GM23338 (cell line): ENCODE measurements at regions not wholly inside any gene's neighbourhood (a gene's known extent, or its start where the extent isn't known, plus 50 kb on each side); places are given as distances from the start of the nearest gene placed in this dataset.

ENCODE experiments used
- ATAC-seq: fragments of 200-7000 bp; cut with Tn5 transposase; 3 replicates; pipeline ENCODE4 v1.9.1; 2020
- DNase-seq: peaks from one replicate; pipeline ENCODE4 v3.0.0-alpha.2; 2015; ENCODE audit warnings: low spot score
- H2AFZ ChIP-seq: fragments of 200-600 bp; sonication (generic); 2 replicates; pipeline ENCODE4 v1.8.0; 2016; ENCODE audit warnings: antibody characterized with exemption, mild to moderate bottlenecking, moderate library complexity
- H3F3A ChIP-seq: fragments of 200-600 bp; sonication (generic); replicated peaks from 2 replicates; pipeline ENCODE4 v1.8.0; 2017; ENCODE audit warnings: antibody characterized with exemption, mixed run types, low read depth
- H3K27ac ChIP-seq: fragments of 200-600 bp; sonication (generic); 2 replicates; pipeline ENCODE4 v1.6.1; 2016; ENCODE audit warnings: low read depth
- H3K27me3 ChIP-seq: fragments of 200-600 bp; sonication (generic); 2 replicates; pipeline ENCODE4 v1.8.0; 2016; ENCODE audit warnings: mild to moderate bottlenecking, mixed run types, moderate library complexity; ENCODE audit not compliant: insufficient read depth
- H3K36me3 ChIP-seq: fragments of 200-600 bp; sonication (generic); 2 replicates; pipeline ENCODE4 v1.8.0; 2016; ENCODE audit warnings: mild to moderate bottlenecking; ENCODE audit not compliant: insufficient read depth
- H3K4me1 ChIP-seq: fragments of 200-600 bp; sonication (generic); 2 replicates; pipeline ENCODE4 v1.8.0; 2016; ENCODE audit warnings: mild to moderate bottlenecking, moderate library complexity; ENCODE audit not compliant: insufficient read depth
- H3K4me2 ChIP-seq: fragments of 200-600 bp; sonication (generic); 2 replicates; pipeline ENCODE4 v1.7.1; 2017; ENCODE audit warnings: mixed run types
- H3K4me3 ChIP-seq: fragments of 200-600 bp; sonication (generic); 2 replicates; pipeline ENCODE4 v1.6.1; 2016; ENCODE audit warnings: mixed run types
- H3K79me2 ChIP-seq: fragments of 200-600 bp; sonication (generic); replicated peaks from 2 replicates; pipeline ENCODE4 v1.8.0; 2017; ENCODE audit warnings: mild to moderate bottlenecking; ENCODE audit not compliant: insufficient read depth
- H3K9me2 ChIP-seq: fragments of 200-600 bp; sonication (generic); 2 replicates; pipeline ENCODE4 v1.8.0; 2017; ENCODE audit not compliant: insufficient read depth
- H4K20me1 ChIP-seq: fragments of 200-600 bp; sonication (generic); replicated peaks from 2 replicates; pipeline ENCODE4 v1.8.0; 2017; ENCODE audit warnings: mild to moderate bottlenecking; ENCODE audit not compliant: insufficient read depth
- H3K27ac Mint-ChIP-seq: 2 replicates; pipeline ENCODE4 v1.8.0; 2020; ENCODE audit warnings: inconsistent platforms, mild to moderate bottlenecking, moderate library complexity, mixed read lengths
- H3K27me3 Mint-ChIP-seq: 3 replicates; pipeline ENCODE4 v1.8.0; 2022; ENCODE audit warnings: low read depth, mild to moderate bottlenecking, moderate library complexity, mixed read lengths, inconsistent platforms; ENCODE audit not compliant: insufficient read depth, poor library complexity
- H3K36me3 Mint-ChIP-seq: 3 replicates; pipeline ENCODE4 v1.8.0; 2021; ENCODE audit warnings: low read depth, mild to moderate bottlenecking, inconsistent platforms, moderate library complexity, mixed read lengths
- H3K4me1 Mint-ChIP-seq: 3 replicates; pipeline ENCODE4 v1.8.0; 2020; ENCODE audit warnings: mild to moderate bottlenecking, inconsistent platforms, mixed read lengths
- H3K4me3 Mint-ChIP-seq: 3 replicates; pipeline ENCODE4 v1.8.0; 2021; ENCODE audit warnings: moderate library complexity, mild to moderate bottlenecking, inconsistent platforms, mixed read lengths
- H3K9me3 Mint-ChIP-seq: 3 replicates; pipeline ENCODE4 v1.8.0; 2020; ENCODE audit warnings: moderate library complexity, mild to moderate bottlenecking, inconsistent platforms, mixed read lengths
- CREB1 ChIP-seq: fragments of 250-450 bp; sonication (Bioruptor Pico); IDR thresholded peaks from 2 replicates; pipeline ENCODE4 v1.5.0; 2020; ENCODE audit warnings: low read depth, mild to moderate bottlenecking, moderate library complexity
- EZH2 ChIP-seq: fragments of 200-600 bp; sonication (generic); IDR thresholded peaks from one replicate; pipeline ENCODE4 v1.8.0; 2017; ENCODE audit warnings: antibody characterized with exemption, mild to moderate bottlenecking, low read depth; ENCODE audit not compliant: unreplicated experiment
- EZH2phosphoT487 ChIP-seq: fragments of 200-600 bp; sonication (generic); IDR thresholded peaks from one replicate; pipeline ENCODE4 v1.8.1; 2018; ENCODE audit warnings: antibody characterized with exemption; ENCODE audit not compliant: unreplicated experiment
- JUNB ChIP-seq: IDR thresholded peaks from one replicate; pipeline ENCODE4 v1.6.1; 2016; ENCODE audit warnings: antibody characterized with exemption; ENCODE audit not compliant: unreplicated experiment
- NANOG ChIP-seq: IDR thresholded peaks from 2 replicates; pipeline ENCODE4 v1.6.1; 2016; ENCODE audit warnings: antibody characterized with exemption, borderline replicate concordance
- POLR2AphosphoS5 ChIP-seq: IDR thresholded peaks from 2 replicates; pipeline ENCODE4 v1.6.1; 2016; ENCODE audit warnings: antibody characterized with exemption, low read depth
- STAT1 ChIP-seq: IDR thresholded peaks from one replicate; pipeline ENCODE4 v1.6.1; 2016; ENCODE audit warnings: antibody characterized with exemption; ENCODE audit not compliant: unreplicated experiment
- ZNF114 ChIP-seq: fragments of 250-450 bp; sonication (Bioruptor Pico); IDR thresholded peaks from 2 replicates; pipeline ENCODE4 v1.5.0; 2020; ENCODE audit warnings: mild to moderate bottlenecking, moderate library complexity
- ZNF331 ChIP-seq: fragments of 250-450 bp; sonication (Bioruptor Pico); IDR thresholded peaks from 2 replicates; pipeline ENCODE4 v1.5.0; 2020; ENCODE audit warnings: low read depth, mild to moderate bottlenecking, moderate library complexity
- TF ChIP-seq, protein P1 (sequence below): fragments of 250-450 bp; sonication (Bioruptor Pico); IDR thresholded peaks from 2 replicates; pipeline ENCODE4 v1.5.0; 2020; ENCODE audit warnings: mild to moderate bottlenecking, moderate library complexity
- TF ChIP-seq, protein P2 (sequence below): IDR thresholded peaks from 2 replicates; pipeline ENCODE4 v1.6.1; 2016; ENCODE audit warnings: antibody characterized with exemption
- TF ChIP-seq, protein P3 (sequence below): IDR thresholded peaks from one replicate; pipeline ENCODE4 v1.6.1; 2018; ENCODE audit warnings: antibody characterized with exemption; ENCODE audit not compliant: unreplicated experiment
- TF ChIP-seq, protein P4 (sequence below), 2 experiments: fragments of 200-600 bp in 1 of 2; sonication (generic) in 1 of 2; conservative IDR thresholded peaks; 2 replicates each; pipeline versions ENCODE4 v1.5.1 to v1.6.1; 2016 to 2017; ENCODE audit warnings: antibody characterized with exemption in 2 of 2, low read depth in 2 of 2, mild to moderate bottlenecking in 2 of 2, moderate library complexity in 1 of 2

DNA sequence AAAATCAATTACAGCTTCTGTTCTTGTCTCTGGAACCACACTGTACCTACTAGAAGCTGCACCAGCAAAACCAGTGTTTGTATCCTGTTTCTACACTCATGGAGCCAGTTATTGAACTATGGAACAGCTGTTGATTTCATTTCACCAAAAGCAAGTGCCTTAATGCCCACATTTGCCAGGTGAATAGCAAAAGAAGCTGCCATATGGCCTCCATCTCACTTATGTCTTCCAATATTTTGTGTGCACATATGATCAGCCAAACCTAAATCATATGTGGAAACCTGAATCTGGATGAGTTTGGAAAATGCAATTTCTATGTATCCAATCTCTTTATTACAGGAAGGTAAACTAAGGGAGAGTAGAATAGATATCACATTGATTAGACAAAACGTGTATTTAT is 415.8 kb upstream of the GRID2 start:
- no peaks in the 10 kb centered on the region for H3K79me2 ChIP-seq
- no peak for ATAC-seq
- no peaks in the 10 kb centered on the region for H3K36me3 ChIP-seq
- H3K4me3 ChIP-seq, result no peak overlapping the region
- Mint-ChIP-seq H3K27ac (no peak overlapping the region), H3K36me3 (no peaks in the 10 kb centered on the region), H3K9me3 (no peaks in the 10 kb centered on the region), H3K4me3 (no peak overlapping the region), H3K27me3 (peaks cover 2% of the 10 kb centered on the region), H3K4me1 (no peaks in the 10 kb centered on the region)
- H4K20me1 ChIP-seq, result no peaks in the 10 kb centered on the region
- H3K9me2 ChIP-seq, result peaks cover 8% of the 10 kb centered on the region; the same call in 1 of the 2 replicates
- H3K4me1 ChIP-seq, result no peaks in the 10 kb centered on the region
- no peak overlapping the region for H3K4me2 ChIP-seq
- H2AFZ ChIP-seq, result no peak overlapping the region
- H3K27ac ChIP-seq, result no peak overlapping the region
- TF ChIP-seq, protein P1, sequence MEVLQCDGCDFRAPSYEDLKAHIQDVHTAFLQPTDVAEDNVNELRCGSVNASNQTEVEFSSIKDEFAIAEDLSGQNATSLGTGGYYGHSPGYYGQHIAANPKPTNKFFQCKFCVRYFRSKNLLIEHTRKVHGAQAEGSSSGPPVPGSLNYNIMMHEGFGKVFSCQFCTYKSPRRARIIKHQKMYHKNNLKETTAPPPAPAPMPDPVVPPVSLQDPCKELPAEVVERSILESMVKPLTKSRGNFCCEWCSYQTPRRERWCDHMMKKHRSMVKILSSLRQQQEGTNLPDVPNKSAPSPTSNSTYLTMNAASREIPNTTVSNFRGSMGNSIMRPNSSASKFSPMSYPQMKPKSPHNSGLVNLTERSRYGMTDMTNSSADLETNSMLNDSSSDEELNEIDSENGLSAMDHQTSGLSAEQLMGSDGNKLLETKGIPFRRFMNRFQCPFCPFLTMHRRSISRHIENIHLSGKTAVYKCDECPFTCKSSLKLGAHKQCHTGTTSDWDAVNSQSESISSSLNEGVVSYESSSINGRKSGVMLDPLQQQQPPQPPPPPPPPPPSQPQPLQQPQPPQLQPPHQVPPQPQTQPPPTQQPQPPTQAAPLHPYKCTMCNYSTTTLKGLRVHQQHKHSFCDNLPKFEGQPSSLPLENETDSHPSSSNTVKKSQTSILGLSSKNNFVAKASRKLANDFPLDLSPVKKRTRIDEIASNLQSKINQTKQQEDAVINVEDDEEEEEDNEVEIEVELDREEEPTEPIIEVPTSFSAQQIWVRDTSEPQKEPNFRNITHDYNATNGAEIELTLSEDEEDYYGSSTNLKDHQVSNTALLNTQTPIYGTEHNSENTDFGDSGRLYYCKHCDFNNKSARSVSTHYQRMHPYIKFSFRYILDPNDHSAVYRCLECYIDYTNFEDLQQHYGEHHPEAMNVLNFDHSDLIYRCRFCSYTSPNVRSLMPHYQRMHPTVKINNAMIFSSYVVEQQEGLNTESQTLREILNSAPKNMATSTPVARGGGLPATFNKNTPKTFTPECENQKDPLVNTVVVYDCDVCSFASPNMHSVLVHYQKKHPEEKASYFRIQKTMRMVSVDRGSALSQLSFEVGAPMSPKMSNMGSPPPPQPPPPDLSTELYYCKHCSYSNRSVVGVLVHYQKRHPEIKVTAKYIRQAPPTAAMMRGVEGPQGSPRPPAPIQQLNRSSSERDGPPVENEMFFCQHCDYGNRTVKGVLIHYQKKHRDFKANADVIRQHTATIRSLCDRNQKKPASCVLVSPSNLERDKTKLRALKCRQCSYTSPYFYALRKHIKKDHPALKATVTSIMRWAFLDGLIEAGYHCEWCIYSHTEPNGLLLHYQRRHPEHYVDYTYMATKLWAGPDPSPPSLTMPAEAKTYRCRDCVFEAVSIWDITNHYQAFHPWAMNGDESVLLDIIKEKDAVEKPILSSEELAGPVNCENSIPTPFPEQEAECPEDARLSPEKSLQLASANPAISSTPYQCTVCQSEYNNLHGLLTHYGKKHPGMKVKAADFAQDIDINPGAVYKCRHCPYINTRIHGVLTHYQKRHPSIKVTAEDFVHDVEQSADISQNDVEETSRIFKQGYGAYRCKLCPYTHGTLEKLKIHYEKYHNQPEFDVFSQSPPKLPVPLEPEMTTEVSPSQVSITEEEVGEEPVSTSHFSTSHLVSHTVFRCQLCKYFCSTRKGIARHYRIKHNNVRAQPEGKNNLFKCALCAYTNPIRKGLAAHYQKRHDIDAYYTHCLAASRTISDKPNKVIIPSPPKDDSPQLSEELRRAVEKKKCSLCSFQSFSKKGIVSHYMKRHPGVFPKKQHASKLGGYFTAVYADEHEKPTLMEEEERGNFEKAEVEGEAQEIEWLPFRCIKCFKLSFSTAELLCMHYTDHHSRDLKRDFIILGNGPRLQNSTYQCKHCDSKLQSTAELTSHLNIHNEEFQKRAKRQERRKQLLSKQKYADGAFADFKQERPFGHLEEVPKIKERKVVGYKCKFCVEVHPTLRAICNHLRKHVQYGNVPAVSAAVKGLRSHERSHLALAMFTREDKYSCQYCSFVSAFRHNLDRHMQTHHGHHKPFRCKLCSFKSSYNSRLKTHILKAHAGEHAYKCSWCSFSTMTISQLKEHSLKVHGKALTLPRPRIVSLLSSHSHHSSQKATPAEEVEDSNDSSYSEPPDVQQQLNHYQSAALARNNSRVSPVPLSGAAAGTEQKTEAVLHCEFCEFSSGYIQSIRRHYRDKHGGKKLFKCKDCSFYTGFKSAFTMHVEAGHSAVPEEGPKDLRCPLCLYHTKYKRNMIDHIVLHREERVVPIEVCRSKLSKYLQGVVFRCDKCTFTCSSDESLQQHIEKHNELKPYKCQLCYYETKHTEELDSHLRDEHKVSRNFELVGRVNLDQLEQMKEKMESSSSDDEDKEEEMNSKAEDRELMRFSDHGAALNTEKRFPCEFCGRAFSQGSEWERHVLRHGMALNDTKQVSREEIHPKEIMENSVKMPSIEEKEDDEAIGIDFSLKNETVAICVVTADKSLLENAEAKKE (CRISPR knock-in tag), result no peak
- TF ChIP-seq ZNF114 (CRISPR knock-in tag) (no peak), EZH2phosphoT487 (no peak), EZH2 (no peak), NANOG (no peak), POLR2AphosphoS5 (no peak), STAT1 (no peak), CREB1 (CRISPR knock-in tag) (no peak), JUNB (no peak), ZNF331 (CRISPR knock-in tag) (no peak)
- TF ChIP-seq, protein P2, sequence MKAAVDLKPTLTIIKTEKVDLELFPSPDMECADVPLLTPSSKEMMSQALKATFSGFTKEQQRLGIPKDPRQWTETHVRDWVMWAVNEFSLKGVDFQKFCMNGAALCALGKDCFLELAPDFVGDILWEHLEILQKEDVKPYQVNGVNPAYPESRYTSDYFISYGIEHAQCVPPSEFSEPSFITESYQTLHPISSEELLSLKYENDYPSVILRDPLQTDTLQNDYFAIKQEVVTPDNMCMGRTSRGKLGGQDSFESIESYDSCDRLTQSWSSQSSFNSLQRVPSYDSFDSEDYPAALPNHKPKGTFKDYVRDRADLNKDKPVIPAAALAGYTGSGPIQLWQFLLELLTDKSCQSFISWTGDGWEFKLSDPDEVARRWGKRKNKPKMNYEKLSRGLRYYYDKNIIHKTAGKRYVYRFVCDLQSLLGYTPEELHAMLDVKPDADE, result no peak
- TF ChIP-seq, protein P3, sequence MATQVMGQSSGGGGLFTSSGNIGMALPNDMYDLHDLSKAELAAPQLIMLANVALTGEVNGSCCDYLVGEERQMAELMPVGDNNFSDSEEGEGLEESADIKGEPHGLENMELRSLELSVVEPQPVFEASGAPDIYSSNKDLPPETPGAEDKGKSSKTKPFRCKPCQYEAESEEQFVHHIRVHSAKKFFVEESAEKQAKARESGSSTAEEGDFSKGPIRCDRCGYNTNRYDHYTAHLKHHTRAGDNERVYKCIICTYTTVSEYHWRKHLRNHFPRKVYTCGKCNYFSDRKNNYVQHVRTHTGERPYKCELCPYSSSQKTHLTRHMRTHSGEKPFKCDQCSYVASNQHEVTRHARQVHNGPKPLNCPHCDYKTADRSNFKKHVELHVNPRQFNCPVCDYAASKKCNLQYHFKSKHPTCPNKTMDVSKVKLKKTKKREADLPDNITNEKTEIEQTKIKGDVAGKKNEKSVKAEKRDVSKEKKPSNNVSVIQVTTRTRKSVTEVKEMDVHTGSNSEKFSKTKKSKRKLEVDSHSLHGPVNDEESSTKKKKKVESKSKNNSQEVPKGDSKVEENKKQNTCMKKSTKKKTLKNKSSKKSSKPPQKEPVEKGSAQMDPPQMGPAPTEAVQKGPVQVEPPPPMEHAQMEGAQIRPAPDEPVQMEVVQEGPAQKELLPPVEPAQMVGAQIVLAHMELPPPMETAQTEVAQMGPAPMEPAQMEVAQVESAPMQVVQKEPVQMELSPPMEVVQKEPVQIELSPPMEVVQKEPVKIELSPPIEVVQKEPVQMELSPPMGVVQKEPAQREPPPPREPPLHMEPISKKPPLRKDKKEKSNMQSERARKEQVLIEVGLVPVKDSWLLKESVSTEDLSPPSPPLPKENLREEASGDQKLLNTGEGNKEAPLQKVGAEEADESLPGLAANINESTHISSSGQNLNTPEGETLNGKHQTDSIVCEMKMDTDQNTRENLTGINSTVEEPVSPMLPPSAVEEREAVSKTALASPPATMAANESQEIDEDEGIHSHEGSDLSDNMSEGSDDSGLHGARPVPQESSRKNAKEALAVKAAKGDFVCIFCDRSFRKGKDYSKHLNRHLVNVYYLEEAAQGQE, result no peak
- TF ChIP-seq, protein P4, sequence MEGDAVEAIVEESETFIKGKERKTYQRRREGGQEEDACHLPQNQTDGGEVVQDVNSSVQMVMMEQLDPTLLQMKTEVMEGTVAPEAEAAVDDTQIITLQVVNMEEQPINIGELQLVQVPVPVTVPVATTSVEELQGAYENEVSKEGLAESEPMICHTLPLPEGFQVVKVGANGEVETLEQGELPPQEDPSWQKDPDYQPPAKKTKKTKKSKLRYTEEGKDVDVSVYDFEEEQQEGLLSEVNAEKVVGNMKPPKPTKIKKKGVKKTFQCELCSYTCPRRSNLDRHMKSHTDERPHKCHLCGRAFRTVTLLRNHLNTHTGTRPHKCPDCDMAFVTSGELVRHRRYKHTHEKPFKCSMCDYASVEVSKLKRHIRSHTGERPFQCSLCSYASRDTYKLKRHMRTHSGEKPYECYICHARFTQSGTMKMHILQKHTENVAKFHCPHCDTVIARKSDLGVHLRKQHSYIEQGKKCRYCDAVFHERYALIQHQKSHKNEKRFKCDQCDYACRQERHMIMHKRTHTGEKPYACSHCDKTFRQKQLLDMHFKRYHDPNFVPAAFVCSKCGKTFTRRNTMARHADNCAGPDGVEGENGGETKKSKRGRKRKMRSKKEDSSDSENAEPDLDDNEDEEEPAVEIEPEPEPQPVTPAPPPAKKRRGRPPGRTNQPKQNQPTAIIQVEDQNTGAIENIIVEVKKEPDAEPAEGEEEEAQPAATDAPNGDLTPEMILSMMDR (conservative IDR thresholded peaks at IDR 0.05; ENCODE audit: low read depth in 2 of 2), result no peak
- H3F3A ChIP-seq, result no peaks in the 10 kb centered on the region
- H3K27me3 ChIP-seq, result no peaks in the 10 kb centered on the region
- DNase-seq, result no peak
